Hematopoietic multipotent progenitor cell treated with erythropoietin and hydrocortisone succinate and interleukin-3 and kit ligand, for 6 days (in vitro differentiated cells): ENCODE measurements at regions not wholly inside any gene's neighbourhood (a gene's known extent, or its start where the extent isn't known, plus 50 kb on each side); places are given as distances from the start of the nearest gene placed in this dataset.

Experiments used
- DNase-seq: peaks from one replicate; pipeline ENCODE4 v3.0.0-alpha.2; 2015

GRCh38 chr6:37555040-37555781 lies 55.5 kb upstream of the CCDC167 start:
- no peak for DNase-seq

- no peak for DNase-seq
Observed at GRCh38 chr6:37554480-37554819, 54.8 kb upstream of the CCDC167 start.

DNA sequence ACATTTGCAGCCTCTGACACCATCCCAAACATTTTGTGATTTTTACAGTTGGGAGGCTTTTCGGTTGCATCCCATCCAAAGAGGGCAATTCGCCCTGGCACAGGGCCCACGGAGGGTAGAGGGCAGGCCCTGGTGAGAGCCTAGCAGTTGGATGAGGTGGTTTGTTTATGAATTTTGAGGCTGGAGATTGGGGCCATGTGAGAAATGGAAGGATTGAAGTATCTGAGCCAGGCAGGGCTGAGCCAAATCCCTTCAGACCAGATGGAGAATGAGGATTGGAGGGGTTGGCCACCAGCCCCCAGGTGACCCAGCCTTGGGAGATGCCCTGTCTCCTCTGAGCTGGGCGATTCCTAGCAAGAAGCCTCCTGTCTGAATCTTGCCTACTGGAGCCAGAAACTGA lies 52.6 kb upstream of the CCDC167 start:
- no peak for DNase-seq

- no peak for DNase-seq
Observed at GRCh38 chr6:37551867-37552266, 52.2 kb upstream of the CCDC167 start.

DNA sequence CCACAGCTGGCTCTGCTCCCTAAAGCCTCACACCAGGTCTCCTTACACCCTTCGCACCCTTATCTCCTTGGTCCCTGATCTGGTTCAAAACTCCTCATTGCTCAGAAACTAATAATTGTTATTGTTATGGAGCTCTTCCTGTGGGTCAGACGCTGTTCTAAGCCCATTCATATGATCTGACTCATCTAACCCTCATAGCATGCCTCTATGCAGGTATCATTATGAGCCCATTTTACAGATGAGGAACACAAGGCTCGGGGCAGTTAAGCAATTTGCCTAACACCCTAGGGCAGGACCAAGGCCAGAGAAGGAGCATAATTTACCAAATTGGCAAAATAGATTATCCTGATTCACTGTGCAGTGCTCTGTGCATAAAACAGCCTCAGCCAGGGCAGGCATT lies 51.8 kb upstream of the CCDC167 start:
- no peak for DNase-seq

DNA sequence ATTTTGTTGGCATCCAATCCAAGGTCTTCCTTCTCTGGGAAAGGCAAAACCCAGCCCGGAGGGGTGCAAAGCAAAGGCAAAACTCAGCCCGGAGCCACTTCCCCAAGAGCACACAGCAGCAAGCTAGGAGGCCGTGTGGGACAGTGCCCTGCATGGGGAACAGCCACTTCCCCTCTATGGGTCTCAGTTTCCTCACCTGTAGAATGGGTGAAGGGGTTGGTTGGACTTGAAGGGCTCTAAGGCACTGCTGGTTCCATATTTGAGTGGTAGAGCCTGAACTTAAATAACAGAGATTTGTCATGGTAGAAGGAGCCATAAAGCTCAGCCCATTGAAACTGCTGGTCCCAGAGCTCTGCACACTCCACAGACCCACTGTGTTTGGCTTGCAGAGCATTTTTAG lies 51.3 kb upstream of the CCDC167 start:
- no peak for DNase-seq

GRCh38 chr6:37550191-37550831 lies 50.6 kb upstream of the CCDC167 start:
- no peak for DNase-seq

DNA sequence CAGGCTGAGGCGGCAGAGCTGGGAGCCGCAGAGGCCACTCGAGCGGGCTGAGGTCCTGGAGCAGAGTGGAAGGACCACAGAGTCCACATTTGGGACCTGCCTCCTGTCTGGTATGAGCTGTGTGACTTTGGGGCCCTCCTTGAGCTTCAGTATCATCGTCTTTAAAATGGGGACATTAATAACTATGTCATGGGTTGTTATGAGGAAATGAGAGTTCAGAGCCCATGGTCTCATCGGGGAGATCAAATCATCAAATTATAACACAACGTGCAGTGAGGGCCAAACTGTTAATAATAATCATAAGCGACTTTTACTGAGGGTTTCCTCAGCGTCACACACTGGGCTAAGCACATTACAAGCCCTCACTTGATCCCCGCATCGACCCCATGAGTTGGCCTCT lies 49.9 kb upstream of the CCDC167 start:
- no peak for DNase-seq
